CD4-positive, alpha-beta T cell treated with Interleukin-4 for 4 hours (primary cell): ENCODE measurements at regions not wholly inside any gene's neighbourhood (a gene's known extent, or its start where the extent isn't known, plus 50 kb on each side); places are given as distances from the start of the nearest gene placed in this dataset.
"Not testable (repeated sequence)": the region's sequence is repeated elsewhere in the genome, so short reads cannot be mapped to it uniquely, and the experiment has no call there.

Source experiments
- DNase-seq: peaks from one replicate; pipeline ENCODE4 v3.0.0-alpha.2; 2020

- no peak for DNase-seq
These were observed 265.2 kb downstream of the ADGRL2 start for GRCh38 chr1:82065916-82066315.

GRCh38 chr1:82064691-82065090 is 264.0 kb downstream of the ADGRL2 start:
- no peak for DNase-seq

- DNase-seq, result no peak
These were observed 261.5 kb downstream of the ADGRL2 start for GRCh38 chr1:82062206-82062605.

GRCh38 chr1:82059959-82060358 is 259.2 kb downstream of the ADGRL2 start:
- DNase-seq, result no peak

GRCh38 chr1:82057011-82057410 is 256.3 kb downstream of the ADGRL2 start:
- no peak for DNase-seq

- DNase-seq, result not testable (repeated sequence)
These were observed 254.6 kb downstream of the ADGRL2 start for GRCh38 chr1:82055375-82055774.

- DNase-seq, result no peak
These were observed 251.8 kb downstream of the ADGRL2 start for GRCh38 chr1:82052563-82052962.

GRCh38 chr1:82048596-82048995 is 247.9 kb downstream of the ADGRL2 start:
- DNase-seq, result no peak

GRCh38 chr1:82045221-82045620 is 244.5 kb downstream of the ADGRL2 start:
- DNase-seq, result no peak

GRCh38 chr1:82044536-82044935 is 243.8 kb downstream of the ADGRL2 start:
- DNase-seq, result no peak

GRCh38 chr1:82044111-82044510 is 243.4 kb downstream of the ADGRL2 start:
- DNase-seq, result no peak

- DNase-seq, result no peak
These were observed 241.7 kb downstream of the ADGRL2 start for GRCh38 chr1:82042306-82043060.
